Endothelial cell of hepatic sinusoid (primary cell): ENCODE measurements at regions not wholly inside any gene's neighbourhood (a gene's known extent, or its start where the extent isn't known, plus 50 kb on each side); places are given as distances from the start of the nearest gene placed in this dataset.
"Not testable (repeated sequence)": the region's sequence is repeated elsewhere in the genome, so short reads cannot be mapped to it uniquely, and the experiment has no call there.

Source experiments
- in situ Hi-C: cut with HindIII; loops from 2 replicates; pipeline ENCODE4 v1.10.0; 2017; ENCODE audit warnings: low sequenced_read_pairs

DNA sequence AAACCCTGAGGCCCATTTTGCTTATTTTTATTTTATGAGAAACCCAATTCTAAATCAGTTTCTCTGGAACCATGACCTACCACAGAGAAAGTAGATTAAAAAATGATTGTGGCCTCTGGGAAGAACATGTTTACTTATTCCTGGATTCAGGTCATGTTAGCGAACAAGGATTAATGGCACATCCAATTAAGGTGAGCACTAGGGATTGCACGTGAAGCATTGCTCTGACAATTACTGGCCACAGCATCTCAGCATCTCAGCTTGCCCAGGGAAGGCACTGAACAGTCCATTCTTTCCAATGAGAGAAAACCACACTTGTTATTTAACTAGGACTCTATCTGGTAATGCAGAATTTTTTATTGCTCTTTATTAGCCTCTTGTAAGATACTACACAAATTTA is 119.8 kb downstream of the ZNF330 start:
- in situ Hi-C loops = no loop called here

DNA sequence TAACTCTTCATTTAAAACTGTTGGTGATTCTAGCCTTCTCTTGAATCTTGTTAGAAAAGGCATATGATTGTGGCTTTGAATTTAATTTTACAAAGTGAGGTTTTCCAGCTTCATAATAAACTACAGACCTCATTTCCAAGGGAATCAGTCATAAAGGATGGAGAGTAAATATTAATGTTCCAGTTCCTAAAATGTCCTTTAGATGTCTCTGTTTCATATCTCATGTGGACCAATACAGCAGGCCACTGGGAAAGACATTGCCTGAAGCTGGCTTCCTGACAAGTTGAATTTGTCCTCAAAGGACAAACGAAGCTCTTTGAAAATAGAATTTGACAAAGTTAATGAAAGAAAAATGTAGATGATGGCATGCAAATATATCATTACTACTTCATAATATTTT is 125.4 kb downstream of the ZNF330 start:
- in situ Hi-C loops = no loop called here

DNA sequence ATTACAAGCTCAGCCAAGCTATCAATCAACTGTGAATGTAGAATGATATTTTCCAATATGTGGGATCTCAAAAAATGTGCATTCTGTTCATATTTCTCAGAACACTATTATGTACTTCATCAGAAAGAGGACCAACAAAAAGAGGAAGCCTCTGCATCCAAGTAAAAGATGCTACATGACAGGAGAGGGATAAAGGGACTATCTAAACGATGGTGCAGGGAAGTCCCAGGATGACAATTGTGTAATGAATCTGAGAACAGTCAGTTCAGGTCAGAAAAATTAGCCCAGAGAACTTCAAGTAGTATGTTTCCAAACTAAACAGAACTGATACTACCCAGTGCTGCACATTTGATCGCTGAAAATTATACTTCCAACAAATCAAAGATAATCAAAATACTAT is 127.0 kb downstream of the ZNF330 start:
- in situ Hi-C loops = no loop called here

DNA sequence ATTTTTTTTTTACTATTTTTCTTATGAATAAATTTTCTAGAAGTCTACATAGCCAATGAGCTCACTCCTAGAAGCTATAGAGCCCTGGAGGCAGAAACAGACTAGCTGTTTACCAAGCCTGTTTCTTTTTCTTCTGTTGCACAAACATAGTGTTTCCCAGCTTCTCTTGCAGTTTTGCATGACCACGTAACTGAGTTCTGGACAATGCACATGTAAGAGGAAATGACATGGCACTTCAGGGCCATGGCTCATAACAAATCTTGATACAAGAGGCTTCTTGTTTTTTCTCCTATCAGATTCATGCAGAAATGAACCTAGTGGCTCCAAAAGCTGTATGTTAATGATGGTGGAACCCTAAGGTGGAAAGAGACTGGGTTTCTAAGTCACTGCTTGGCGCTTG is 127.4 kb downstream of the ZNF330 start:
- in situ Hi-C loops = no loop called here

DNA sequence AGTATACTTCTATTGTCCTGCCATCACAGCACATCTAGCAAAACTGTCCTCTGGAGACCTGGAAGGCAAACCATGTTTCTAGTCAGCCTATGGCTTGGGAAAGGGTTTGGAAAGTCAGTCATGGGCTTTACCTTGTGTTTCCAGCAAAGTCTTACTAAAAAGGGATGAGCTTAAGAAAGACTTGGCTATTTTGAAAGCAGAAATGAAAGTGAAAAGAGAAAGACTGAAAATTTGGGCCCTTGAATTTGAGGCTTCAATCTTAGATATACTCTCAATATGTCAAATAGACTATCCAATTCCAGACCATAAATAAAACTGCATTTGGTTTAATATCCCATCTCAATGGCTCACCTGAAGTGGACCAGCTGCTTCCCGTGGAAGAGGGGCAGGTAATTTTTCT is 127.9 kb downstream of the ZNF330 start:
- in situ Hi-C loops = no loop called here

DNA sequence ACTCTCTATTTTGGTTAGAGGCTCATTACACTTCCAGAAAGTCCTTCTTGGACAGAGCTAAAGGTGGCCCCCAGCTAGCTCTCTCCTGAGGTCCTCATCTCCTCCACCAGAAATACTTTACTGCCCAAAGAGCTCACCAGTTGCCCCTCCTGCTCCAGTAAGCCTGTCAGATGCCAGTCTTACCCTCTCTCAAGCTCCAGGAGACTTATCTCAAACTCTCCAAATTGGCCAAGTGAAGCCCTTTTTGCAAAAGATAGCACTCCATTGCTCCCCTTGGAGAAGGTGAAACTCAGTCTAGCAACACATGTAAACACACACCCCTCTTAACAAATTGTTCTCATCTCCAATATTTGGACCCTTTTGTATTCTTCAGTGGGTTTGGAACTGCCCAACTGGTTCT is 128.5 kb downstream of the ZNF330 start:
- in situ Hi-C loops = no loop called here

DNA sequence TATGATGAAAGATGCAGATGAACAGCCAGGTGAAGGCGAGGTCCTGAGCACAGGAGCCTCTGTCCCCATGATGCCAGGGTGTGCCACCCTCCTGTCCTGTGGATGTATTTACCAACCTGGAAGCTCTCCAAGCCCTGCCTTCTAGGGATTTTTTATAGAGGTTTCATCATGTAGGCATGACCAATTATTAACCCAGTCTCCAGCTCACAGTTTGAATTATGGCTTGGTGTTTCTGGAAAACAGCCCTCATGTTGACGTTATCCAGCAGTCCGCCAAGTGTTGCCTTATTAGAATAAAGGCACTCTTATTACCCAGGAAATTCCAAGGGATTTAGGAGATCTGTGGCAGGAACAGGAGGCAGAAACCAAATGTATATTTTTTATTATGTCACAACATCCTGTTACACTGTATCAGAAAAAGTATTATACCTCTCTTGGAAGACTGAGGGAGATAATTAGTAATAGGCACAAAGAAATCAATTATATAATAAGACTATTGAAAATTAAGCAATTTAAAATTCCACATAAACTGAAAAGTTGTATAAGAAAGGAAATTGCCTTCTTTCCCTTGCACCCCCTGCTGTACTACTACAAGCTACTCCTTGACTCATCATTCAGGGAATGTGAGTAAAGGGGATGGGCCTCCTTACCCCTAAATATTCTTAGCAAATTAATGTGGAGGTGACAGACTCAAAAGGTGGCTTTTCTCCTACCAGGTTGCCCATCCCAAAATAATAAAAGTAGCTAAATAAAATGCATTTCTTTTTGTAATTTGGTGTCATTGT is 129.6 kb downstream of the ZNF330 start:
- in situ Hi-C loops = no loop called here

DNA sequence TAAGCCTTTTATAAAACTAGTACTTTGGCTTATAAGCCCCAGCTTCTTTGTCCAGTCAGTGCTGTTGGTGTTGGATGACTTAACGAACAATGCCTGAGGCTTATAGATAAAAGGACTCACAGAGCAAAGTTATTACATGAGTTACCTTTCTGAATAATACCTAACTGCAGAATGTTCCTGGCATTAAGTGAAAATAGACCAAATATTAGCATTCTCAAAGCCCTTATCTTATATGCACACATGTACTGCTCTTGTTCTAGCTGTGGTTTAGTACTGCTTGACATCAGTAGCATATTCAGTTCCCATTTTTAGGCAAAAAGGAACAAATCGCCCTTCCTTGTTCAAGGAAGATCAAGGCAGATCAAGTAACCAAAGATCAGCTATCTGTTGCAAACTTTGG is 131.6 kb downstream of the ZNF330 start:
- in situ Hi-C loops = no loop called here

DNA sequence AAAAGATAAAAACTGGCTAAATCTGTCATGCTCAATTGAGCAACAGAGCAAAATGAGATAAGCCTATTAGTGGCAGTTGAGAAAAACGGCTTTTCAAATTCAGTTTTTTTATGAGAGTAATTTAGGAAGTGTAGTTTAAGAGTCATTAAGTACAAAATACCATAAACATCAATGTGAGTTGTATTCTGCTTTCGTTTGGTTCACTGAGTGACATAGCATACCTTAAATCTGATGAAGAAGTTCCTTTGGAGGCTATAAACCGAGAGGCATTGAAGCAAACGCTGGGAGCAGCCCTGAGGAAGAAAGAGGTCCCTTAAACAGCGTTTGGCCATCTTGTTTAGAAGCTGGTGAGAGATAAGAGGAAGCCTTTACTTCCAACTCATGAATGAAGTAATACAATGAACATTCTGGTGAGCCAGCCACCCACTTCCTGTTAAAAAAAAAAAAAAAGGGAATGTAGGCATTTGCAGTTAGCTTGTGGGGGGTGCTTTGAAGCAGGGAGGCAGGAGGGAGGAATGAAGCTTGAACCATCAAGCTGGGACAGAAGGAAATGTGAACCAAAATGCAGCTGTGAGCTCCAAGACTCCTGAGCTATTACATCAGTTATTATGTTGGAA is 132.3 kb downstream of the ZNF330 start:
- in situ Hi-C loops = no loop called here

DNA sequence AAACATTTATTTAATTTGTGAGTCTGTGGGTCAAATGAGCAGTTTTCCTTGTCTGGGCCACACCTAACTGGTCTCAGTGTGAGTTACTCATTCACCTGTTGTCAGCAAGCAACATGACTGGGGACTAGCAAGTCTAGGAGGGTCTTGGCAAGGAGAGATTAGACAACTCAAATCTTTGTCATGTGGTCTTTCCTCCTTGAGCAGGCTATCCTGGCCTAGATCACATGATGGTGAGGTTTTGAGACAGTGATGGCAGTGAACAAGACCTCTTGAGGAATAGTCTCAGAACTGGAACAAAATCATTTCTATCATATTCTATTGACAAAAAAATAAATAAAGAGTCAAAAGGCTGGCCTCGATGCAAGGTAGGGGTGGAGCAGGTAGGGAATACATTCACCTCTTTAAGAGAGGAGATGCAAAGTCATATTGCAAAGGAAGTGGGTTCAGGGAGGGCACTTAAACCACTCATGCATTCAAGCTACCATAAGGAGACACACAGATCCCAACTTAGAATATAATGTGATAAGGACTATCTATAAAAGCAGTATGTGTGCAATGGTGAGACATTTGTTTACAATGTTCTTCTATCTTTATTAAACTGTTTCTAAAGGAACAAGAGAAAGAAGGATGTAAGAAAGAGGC is 135.7 kb downstream of the ZNF330 start:
- in situ Hi-C loops = no loop called here

DNA sequence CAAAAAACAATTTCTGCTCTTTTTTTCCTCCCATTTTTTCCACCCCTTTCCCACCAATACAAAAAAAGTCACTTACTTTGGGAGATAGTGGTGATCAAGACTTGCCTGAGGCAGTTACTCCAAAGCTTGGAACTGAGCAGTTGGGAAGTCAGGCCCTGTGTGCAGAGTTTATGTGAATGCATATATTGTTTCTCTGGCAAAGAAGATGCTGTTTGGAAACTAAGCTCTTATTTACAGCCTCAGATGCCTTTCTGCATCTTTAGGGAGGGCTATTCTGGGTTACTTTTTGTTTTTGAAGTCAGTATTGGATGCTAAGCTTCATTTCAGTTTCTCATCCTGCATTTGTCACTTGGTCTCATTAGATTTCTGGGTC is 136.3 kb downstream of the ZNF330 start:
- in situ Hi-C loops = no loop called here

DNA sequence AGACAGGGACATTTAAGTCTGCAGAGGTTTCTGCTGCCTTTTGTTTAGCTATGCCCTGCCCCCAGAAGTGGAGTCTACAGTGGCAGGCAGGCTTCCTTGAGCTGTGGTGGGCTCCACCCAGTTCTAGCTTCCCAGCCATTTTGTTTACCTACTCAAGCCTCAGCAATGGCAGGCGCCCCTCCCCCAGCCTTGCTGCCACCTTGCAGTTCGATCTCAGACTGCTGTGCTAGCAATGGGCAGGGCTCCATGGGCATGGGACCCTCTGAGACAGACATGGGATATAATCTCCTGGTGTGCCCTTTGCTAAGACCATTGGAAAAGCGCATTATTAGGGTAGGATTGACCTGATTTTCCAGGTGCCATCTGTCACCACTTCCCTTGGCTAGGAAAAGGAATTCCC is 147.5 kb downstream of the ZNF330 start:
- in situ Hi-C loops = not testable (repeated sequence)

DNA sequence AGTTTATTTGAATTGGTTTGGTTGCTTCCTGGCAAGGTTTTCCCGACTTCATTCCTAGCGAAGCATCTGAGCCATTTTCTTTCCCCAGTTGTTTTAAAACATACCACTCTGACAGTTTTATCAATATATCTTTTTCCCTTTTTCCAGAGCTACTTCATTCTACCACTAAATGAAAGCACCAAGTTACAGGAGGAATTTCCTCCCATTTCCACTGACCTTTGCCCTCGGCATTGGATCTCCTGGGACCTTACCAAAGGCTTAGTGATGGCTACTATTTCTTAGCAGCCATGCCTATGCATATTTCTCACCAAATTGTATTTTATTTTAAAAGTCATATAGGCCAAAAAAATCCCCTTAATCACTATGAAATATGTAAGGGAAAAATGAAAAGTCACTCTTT is 150.5 kb downstream of the ZNF330 start:
- in situ Hi-C loops = no loop called here

DNA sequence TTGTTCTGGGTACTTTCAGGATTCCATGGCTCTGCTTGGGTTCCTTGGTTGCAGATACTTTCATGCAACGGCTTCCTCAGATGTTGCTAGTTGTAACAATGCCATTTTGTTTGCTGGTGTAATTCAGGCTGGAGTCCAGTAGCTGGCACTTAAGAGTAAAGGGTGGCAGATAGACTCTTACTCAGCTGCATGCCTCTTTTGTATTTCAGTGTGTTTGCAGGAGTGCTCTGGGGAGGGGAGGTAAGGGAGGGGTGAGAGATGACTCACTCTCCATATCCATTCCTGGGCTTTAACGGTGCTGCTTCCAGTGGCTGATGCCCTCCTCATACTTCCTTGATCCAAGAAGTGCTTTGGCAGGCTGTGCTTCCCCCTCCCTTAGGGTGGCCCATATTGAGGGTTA is 155.2 kb downstream of the ZNF330 start:
- in situ Hi-C loops = no loop called here

DNA sequence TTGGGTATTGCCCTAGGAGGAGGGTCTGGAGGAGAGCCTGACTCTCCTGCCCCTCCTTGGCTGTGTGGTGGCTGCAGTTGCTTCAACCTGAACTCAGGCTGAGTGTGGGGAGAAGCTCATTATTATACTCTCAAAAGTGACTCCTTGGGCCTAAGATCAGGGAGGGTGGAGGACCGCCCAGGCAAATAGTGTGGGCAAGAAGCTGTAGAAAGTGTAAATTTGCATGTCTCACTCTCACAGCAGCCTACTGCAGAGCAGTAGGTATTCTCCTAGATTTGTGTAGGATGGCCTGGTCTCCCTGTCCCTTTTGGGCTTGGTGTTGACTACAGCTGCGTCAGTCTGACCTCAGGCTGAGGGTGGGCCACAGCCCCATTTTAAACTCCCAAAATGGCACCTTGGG is 156.1 kb downstream of the ZNF330 start:
- in situ Hi-C loops = no loop called here

DNA sequence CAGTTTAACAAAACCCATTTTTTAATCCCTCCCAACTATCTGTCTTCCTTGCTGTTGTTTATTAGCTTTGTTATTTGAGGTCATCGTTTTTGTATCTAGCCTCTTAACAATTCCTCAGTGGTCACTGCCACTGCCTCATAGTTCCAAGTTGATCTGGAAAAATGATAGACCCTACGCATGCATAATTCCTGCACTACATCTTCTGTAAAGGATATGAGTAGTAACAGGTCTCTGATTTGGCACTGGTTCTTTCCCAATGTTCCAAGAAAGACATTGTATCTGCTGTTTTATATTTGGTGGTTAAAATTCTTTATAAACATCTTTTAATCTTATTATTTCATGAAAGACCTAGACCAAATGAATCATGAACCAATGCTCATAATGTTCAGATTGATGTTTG is 166.6 kb downstream of the ZNF330 start:
- in situ Hi-C loops = loop anchor here (5.0 kb wide), 1 partner anchor 60 kb away; no protein-coding TSS in a partner anchor

DNA sequence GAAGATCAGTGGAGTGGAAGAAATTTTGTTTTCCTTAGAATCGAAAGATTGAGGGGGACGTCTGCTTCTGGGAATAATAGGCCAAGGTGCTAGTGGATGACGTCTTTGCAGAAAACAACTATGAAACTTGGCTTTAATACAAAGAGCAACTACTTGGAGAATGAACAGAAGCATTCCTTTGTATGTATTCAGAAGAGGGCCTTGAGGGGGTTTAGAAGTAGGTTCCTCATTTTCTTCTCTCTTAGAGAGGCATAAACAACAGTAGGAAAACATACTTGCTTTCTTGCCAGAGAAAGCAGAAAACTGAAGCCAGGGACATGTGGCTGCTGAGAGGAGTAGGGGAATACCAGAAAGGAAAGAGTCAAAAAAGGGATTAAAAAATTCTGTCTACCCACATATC is 167.8 kb downstream of the ZNF330 start:
- in situ Hi-C loops = loop anchor here (5.0 kb wide), 1 partner anchor 59 kb away; no protein-coding TSS in a partner anchor

DNA sequence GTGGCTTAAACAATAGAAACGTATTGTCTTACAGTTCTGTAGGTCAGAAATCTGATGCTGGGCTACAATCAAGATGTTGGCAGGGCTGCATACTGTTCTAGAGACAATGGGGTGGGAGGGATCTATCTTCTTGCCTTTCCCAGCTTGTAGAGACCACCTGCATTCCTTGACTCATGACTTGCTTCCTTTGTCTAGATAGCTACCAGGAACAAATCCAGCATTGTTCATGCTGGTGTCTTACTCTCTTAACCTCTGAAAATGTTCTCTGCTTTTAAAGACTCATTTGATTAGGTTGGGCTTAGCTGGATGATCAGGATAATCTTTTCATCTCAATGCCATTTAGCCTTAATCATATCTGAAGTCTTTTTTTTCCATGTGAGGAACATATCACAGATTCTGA is 169.0 kb downstream of the ZNF330 start:
- in situ Hi-C loops = loop anchor here (5.0 kb wide), 1 partner anchor 58 kb away; no protein-coding TSS in a partner anchor

DNA sequence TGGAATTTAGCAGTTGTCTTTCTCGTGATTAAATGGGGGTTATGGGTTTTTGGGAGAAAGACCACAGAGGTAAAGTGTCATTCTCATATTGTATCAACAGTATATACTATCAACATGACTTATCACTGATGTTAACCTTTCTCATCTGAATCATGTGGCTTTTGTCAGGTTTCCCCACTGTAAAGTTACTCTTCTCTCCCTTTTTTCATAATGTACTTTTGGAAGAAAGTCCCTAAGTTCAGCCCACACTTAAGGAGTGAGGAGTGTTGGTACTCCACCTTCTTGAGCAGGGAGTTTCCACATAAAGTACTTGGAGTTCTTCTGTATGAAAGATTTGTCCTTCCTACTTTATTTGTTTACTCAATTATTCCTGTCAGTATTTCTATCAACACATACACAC is 169.9 kb downstream of the ZNF330 start:
- in situ Hi-C loops = no loop called here

DNA sequence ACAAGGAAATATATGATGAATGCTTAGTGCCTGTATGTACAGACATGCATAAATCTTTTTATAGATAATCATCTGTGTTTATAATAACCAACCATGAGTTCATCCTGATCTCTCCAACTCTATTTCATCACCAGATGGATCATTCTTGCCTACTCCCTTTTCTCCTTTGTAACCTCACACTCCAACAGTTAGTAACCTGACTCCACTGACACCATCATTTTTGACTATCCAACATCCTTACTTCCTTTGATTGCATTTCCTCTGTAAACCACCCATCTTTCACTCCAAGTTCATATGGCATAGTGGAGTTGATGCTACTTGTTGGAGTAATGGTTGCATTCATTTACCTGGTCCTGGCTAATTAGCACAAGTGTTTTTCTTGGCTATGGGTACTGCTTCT is 170.6 kb downstream of the ZNF330 start:
- in situ Hi-C loops = no loop called here

DNA sequence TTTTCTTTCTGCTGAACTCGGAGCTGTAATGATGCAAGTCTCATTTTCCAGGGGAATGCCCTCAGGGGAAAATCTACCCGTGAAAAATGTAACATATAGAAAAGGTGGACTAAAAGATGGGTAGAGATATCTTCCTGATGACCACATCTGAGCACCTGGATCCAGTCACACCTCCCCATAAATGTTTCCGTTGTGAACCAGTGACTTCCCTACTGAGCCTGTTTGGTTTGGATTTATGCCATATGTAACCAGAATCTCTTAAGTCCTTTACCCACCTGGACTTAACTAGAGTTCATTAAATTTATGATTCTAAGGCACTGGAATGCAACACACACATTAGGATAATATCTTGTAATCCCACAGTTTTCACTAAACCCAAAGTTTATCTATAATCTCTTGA is 171.1 kb downstream of the ZNF330 start:
- in situ Hi-C loops = no loop called here

DNA sequence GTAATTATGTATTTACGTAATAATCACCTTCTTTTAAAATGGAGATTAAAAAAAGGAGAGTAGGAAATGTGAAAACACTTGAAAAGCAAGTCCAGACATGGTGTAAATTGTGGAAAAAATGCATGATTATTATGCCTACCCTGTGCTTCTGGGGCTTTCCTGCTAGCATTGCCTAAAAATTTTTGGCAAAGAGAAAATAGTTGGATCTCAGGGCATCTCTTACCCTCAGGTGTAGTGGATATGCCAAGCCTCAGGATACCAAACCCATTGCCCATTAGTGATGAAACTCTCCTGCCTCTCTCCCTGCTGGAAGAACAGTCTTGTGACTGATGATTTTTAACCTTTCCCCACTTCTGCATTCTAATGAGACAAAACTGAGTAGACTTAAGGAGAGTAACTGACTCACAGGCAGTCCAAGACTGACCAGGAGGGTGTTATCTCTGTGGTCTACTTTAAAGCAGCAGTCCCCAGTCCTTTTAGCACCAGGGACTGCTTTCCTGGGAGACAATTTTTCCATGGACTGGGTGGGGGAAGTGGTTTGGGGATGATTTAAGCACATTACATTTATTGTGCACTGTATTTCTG is 174.6 kb downstream of the ZNF330 start:
- in situ Hi-C loops = no loop called here
